Esophagus squamous epithelium (tissue), 4 donors: ENCODE measurements at regions not wholly inside any gene's neighbourhood (a gene's known extent, or its start where the extent isn't known, plus 50 kb on each side); places are given as distances from the start of the nearest gene placed in this dataset.

ENCODE experiments used
- CTCF ChIP-seq, 6 experiments: fragments of 450-650 bp in 4 of 6; fragments of 200-600 bp in 2 of 6; sonication (generic) in 2 of 6; IDR thresholded peaks; one replicate each; pipeline ENCODE4 v1.5.1; 2016 to 2019; ENCODE audit warnings: antibody characterized with exemption in 6 of 6, mild to moderate bottlenecking in 4 of 6, moderate library complexity in 4 of 6
- POLR2A ChIP-seq, 4 donors: fragments of 450-650 bp; IDR thresholded peaks; one replicate each; pipeline ENCODE4 v1.6.1; 2017; ENCODE audit warnings: antibody characterized with exemption in 4 of 4, mild to moderate bottlenecking in 4 of 4, moderate library complexity in 3 of 4

- TF ChIP-seq CTCF (IDR thresholded peaks at IDR 0.05) (no peak), POLR2A (IDR thresholded peaks at IDR 0.05) (no peak)
Measured at GRCh38 chr15:25175033-25175788, 220.4 kb downstream of the SNRPN start.
